Heart left ventricle (tissue), 16 donors: ENCODE measurements at regions not wholly inside any gene's neighbourhood (a gene's known extent, or its start where the extent isn't known, plus 50 kb on each side); places are given as distances from the start of the nearest gene placed in this dataset.
"Not testable (repeated sequence)": the region's sequence is repeated elsewhere in the genome, so short reads cannot be mapped to it uniquely, and the experiment has no call there.

Experiments used
- ATAC-seq, 4 donors: fragments of 200-7000 bp; cut with Tn5 transposase; one replicate each; pipeline ENCODE4 v1.9.1; 2020 to 2022; ENCODE audit warnings: moderate library complexity in 4 of 4, mild to moderate bottlenecking in 3 of 4, moderate number of reproducible peaks in 1 of 4
- DNase-seq, 5 donors: peaks; one replicate each; pipeline ENCODE4 v3.0.0-alpha.2; 2020
- H3K27ac ChIP-seq, 12 donors: fragments of 200-600 bp; sonication (generic) in 4 of 12; one replicate each; pipeline versions ENCODE4 v1.5.0 to v1.8.0; 2016 to 2022; ENCODE audit warnings: mild to moderate bottlenecking in 2 of 12
- H3K27me3 ChIP-seq, 9 donors: fragments of 200-600 bp; sonication (generic) in 2 of 9; one replicate each; pipeline versions ENCODE4 v1.5.1 to v1.8.0; 2016 to 2022; ENCODE audit warnings: mild to moderate bottlenecking in 3 of 9
- H3K36me3 ChIP-seq, 9 donors: fragments of 200-600 bp; sonication (generic) in 2 of 9; one replicate each; pipeline versions ENCODE4 v1.5.0 to v1.8.0; 2018 to 2022; ENCODE audit warnings: mild to moderate bottlenecking in 2 of 9
- H3K4me1 ChIP-seq, 12 donors: fragments of 200-600 bp; sonication (generic) in 4 of 12; one replicate each; pipeline versions ENCODE4 v1.5.0 to v1.8.0; 2016 to 2022; ENCODE audit warnings: mild to moderate bottlenecking in 3 of 12
- H3K4me3 ChIP-seq, 12 donors: fragments of 200-600 bp; sonication (generic) in 4 of 12; one replicate each; pipeline versions ENCODE4 v1.5.0 to v1.8.0; 2017 to 2022; ENCODE audit warnings: mild to moderate bottlenecking in 9 of 12, moderate library complexity in 4 of 12
- H3K9me3 ChIP-seq, 12 donors: fragments of 200-600 bp; sonication (generic) in 4 of 12; one replicate each; pipeline versions ENCODE4 v1.5.0 to v1.8.0; 2016 to 2022; ENCODE audit warnings: mild to moderate bottlenecking in 1 of 12
- POLR2A ChIP-seq, 2 donors: fragments of 450-650 bp; IDR thresholded peaks; one replicate each; pipeline ENCODE4 v1.6.1; 2017; ENCODE audit warnings: antibody characterized with exemption in 2 of 2, mild to moderate bottlenecking in 2 of 2, moderate library complexity in 2 of 2
- WGBS, 4 donors: extraction: QIAGEN DNeasy Blood & Tissue Kit in 2 of 4; methylation state at CpG; one replicate each; pipeline versions ENCODE4 v1.1.5 to v1.1.7; 2013 to 2018; 5-methylcytosine and 5-hydroxymethylcytosine counted together
- intact Hi-C, 10 donors: fragments of 100-400 bp; cut with DNase I; formaldehyde crosslinking; loops; one replicate each; pipeline versions ENCODE4 v1.11.1 to v1.14.2; 2022
- TF ChIP-seq, protein P1 (sequence below), 12 donors: fragments of 200-600 bp; sonication (generic) in 4 of 12; IDR thresholded peaks; one replicate each; pipeline versions ENCODE4 v1.5.0 to v1.8.0; 2018 to 2022; ENCODE audit warnings: antibody characterized with exemption in 12 of 12, mild to moderate bottlenecking in 5 of 12
- donor health status: ischemic (EF 13 %, LVEDD 7.1; RV severe dilation, severe dysfunction).
- donor health status: healthy with polysubstance abuse.
- donor health status: DM: no; HTN: yes; CAD: no.
- donor health status: DM: no; HTN: no; CAD: no.
- donor health status: ischemic (EF 25% LVEDD 6.9; RV normal size, moderate dysfunction).
- donor health status: ischemic (EF 25% LVEDD 5.7; RV mildly dilated, moderate dysfunction).
- donor health status: healthy.
- donor health status: DM: yes; HTN: yes; CAD: no.
- donor health status: ischemic (EF 35%, LVEDD 5.7; RV mildly dilated, moderate dysfunction).
- donor health status: nonischemic (EF 11% LVEDD 7.7; RV severe dilation, severe dysfunction).
- donor health status: DM: yes; HTN: yes; CAD: no.
- donor health status: PGD.
- donor health status: ischemic (EF 29% LVEDD 5.4; RV normal size, mild dysfunction).
- donor health status: nonischemic (EF 23%, LVEDD 6.1; RV moderate dilation, normal function).

DNA sequence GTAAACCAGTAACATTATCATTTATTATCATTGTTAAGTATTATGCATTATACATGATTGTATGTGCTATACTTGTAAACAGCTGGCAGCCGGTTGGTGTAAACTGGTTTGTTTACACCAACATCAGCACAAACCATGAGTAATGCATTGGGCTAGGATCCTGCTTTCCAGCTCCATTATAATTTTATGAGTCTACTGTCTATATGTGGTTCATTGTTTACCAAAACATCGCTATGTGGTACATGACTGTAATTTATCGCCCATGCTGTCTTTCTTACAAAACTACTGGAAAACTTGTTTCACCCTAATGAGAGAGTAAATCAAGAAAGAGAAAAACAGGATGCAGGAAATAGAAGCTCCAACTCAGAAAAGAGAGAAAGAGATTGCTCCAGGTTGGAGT is 224.8 kb upstream of the CBLB start:
- ATAC-seq (no peak), DNase-seq (no peak)
- intact Hi-C loops, result no loop called here
- WGBS, 4 donors, result 97 to 98% (median 97%) methylated on average over 3 of the region's 3 CpGs
- Histone ChIP-seq H3K4me3 (no peak overlapping the region), H3K27me3 (no peaks in the 10 kb centered on the region), H3K36me3 (no peaks in the 10 kb centered on the region), H3K4me1 (no peaks in the 10 kb centered on the region), H3K9me3 (no peaks in the 10 kb centered on the region), H3K27ac (no peak overlapping the region)
- TF ChIP-seq, protein P1, sequence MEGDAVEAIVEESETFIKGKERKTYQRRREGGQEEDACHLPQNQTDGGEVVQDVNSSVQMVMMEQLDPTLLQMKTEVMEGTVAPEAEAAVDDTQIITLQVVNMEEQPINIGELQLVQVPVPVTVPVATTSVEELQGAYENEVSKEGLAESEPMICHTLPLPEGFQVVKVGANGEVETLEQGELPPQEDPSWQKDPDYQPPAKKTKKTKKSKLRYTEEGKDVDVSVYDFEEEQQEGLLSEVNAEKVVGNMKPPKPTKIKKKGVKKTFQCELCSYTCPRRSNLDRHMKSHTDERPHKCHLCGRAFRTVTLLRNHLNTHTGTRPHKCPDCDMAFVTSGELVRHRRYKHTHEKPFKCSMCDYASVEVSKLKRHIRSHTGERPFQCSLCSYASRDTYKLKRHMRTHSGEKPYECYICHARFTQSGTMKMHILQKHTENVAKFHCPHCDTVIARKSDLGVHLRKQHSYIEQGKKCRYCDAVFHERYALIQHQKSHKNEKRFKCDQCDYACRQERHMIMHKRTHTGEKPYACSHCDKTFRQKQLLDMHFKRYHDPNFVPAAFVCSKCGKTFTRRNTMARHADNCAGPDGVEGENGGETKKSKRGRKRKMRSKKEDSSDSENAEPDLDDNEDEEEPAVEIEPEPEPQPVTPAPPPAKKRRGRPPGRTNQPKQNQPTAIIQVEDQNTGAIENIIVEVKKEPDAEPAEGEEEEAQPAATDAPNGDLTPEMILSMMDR (IDR thresholded peaks at IDR 0.05), result no peak
- no peak for TF ChIP-seq POLR2A (IDR thresholded peaks at IDR 0.05)

DNA sequence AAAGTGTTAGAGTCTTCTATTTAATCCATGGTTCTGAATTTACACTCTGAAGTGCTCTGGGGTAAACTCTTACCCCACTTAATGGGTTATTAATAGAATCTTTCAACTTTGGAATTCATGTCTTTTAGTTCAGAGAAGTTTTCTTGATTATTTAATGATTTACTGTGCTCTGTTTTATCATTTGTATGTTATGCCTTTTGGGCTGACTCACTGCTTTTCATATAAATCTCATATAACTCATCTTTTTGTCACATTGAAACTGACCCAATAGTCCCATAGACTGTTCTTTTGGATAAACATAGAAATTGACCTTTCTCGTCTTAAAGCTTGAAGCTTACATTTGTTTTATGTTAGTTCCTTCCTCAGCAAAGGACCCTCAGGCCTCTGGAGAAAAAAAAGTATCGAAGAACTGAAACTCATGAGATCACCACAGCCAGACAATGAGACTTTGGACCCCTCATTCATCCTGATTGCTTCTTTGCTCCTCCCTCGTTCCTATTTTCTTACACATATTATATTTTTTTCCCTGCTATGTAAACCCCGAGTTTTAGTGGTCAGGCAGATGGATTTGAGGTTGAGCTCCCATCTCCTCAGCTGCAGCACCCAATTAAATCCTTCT is 229.1 kb upstream of the CBLB start:
- no peaks in the 10 kb centered on the region for H3K4me1 ChIP-seq
- TF ChIP-seq POLR2A (IDR thresholded peaks at IDR 0.05), result no peak
- TF ChIP-seq, protein P1 (IDR thresholded peaks at IDR 0.05), result no peak
- no peak overlapping the region for H3K27ac ChIP-seq
- peaks cover 0 to 27% (median 0%) of the 10 kb centered on the region in 12 donors for H3K9me3 ChIP-seq
- 86 to 89% (median 88%) methylated on average over 4 of the region's 4 CpGs for WGBS, 4 donors
- intact Hi-C loops, result no loop called here
- ATAC-seq (no peak), DNase-seq (no peak)
- H3K27me3 ChIP-seq, result no peaks in the 10 kb centered on the region
- no peaks in the 10 kb centered on the region for H3K36me3 ChIP-seq
- H3K4me3 ChIP-seq, result no peak overlapping the region

- 78 to 88% (median 83%) methylated on average over 2 of the region's 2 CpGs for WGBS, 4 donors
- H3K4me1 ChIP-seq, result peaks cover 0 to 3% (median 0%) of the 10 kb centered on the region in 12 donors
- no peak for ATAC-seq
These were observed 234.6 kb upstream of the CBLB start for GRCh38 chr3:106103383-106103782.

DNA sequence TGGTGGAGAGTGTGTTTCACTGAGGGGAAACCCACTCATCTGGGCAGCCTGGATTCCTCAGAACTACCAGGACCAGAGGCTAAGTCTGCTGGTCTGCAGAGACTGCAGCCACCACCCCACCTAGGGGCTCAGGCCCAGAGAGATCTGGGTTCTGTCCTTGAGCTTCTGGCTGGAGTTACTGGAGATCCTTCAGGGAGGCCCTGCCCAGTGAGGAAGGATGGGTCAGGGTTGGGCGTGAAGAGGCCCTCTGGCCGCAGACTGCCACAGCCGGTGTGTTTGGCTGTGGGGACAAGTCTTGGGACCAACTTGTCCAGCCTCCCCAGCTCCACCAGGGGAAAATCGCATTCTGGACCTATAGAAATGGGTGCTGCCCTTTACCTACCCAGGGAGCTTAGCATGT is 235.3 kb upstream of the CBLB start:
- Histone ChIP-seq H3K4me1 (peaks cover 0 to 3% (median 0%) of the 10 kb centered on the region in 12 donors), H3K27me3 (no peaks in the 10 kb centered on the region), H3K27ac (no peak overlapping the region), H3K9me3 (peaks cover 0 to 28% (median 0%) of the 10 kb centered on the region in 12 donors), H3K36me3 (no peaks in the 10 kb centered on the region), H3K4me3 (no peak overlapping the region)
- intact Hi-C loops, result no loop called here
- DNase-seq (peak in 1 of 5 donors; percentile 35), ATAC-seq (no peak)
- TF ChIP-seq, protein P1 (IDR thresholded peaks at IDR 0.05), result no peak
- no peak for TF ChIP-seq POLR2A (IDR thresholded peaks at IDR 0.05)
- 77 to 96% (median 95%) methylated on average over 3 to 4 of the region's 4 CpGs for WGBS, 4 donors

More at GRCh38 chr3:106103383-106103782, 234.6 kb upstream of the CBLB start:
- no peak for TF ChIP-seq POLR2A (IDR thresholded peaks at IDR 0.05)
- Histone ChIP-seq H3K27me3 (no peaks in the 10 kb centered on the region), H3K27ac (no peak overlapping the region), H3K36me3 (no peaks in the 10 kb centered on the region), H3K9me3 (peaks cover 0 to 29% (median 0%) of the 10 kb centered on the region in 12 donors), H3K4me3 (no peak overlapping the region)
- intact Hi-C loops, result no loop called here
- no peak for DNase-seq

DNA sequence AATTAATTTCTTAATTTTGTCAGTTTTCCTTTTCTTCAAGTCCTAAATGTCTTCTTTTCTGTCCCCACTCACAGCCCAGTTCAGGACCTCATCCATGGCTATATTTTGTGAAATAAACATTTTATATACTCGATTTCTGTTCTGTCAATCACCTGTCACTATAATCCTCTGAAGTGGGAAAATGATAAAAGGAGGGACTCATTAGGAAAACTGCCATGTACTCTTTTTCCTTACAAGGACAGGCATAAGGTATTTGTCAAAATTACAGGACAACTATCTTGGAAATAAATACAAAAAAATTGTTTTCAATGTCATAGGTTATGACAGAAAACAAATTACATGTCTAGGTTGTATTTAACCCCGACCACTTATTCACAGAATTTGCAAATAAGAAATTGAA is 240.1 kb upstream of the CBLB start:
- WGBS, 4 donors, result 76 to 85% (median 82%) methylated on average over 2 of the region's 2 CpGs
- intact Hi-C loops, result no loop called here
- no peak overlapping the region for H3K27ac ChIP-seq
- DNase-seq (no peak), ATAC-seq (no peak)
- no peaks in the 10 kb centered on the region for H3K9me3 ChIP-seq
- no peaks in the 10 kb centered on the region for H3K36me3 ChIP-seq
- TF ChIP-seq, protein P1 (IDR thresholded peaks at IDR 0.05), result no peak
- TF ChIP-seq POLR2A (IDR thresholded peaks at IDR 0.05), result no peak
- peaks cover 0 to 3% (median 0%) of the 10 kb centered on the region in 12 donors for H3K4me1 ChIP-seq
- H3K4me3 ChIP-seq, result no peak overlapping the region
- no peaks in the 10 kb centered on the region for H3K27me3 ChIP-seq

DNA sequence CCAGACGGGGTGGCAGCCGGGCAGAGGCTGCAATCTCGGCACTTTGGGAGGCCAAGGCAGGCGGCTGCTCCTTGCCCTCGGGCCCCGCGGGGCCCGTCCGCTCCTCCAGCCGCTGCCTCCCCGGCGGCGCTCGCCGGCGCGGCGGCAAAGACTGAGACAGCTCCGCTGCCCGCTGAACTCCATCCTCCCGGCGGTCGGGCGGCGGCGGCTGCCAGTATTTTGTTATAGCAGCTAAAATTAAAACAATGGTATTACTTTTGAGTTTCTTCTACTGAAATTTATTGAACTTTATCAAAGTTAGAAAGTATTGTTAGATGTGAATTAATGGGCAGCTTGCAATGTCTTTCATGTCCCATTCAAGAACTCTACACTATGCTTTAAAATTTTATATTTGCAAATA is 243.7 kb upstream of the CBLB start:
- intact Hi-C loops, H3K4me3 ChIP-seq, H3K4me1 ChIP-seq, H3K36me3 ChIP-seq, H3K27me3 ChIP-seq, H3K27ac ChIP-seq, H3K9me3 ChIP-seq, DNase-seq, ATAC-seq: not testable (repeated sequence)
- 90 to 100% (median 99%) methylated on average over 7 to 23 of the region's 26 CpGs for WGBS, 4 donors
